ENCODE measurements at regions not wholly inside any gene's neighbourhood (a gene's known extent, or its start where the extent isn't known, plus 50 kb on each side); places are given as distances from the start of the nearest gene placed in this dataset.
"Not testable (repeated sequence)": the region's sequence is repeated elsewhere in the genome, so short reads cannot be mapped to it uniquely, and the experiment has no call there.

DNA sequence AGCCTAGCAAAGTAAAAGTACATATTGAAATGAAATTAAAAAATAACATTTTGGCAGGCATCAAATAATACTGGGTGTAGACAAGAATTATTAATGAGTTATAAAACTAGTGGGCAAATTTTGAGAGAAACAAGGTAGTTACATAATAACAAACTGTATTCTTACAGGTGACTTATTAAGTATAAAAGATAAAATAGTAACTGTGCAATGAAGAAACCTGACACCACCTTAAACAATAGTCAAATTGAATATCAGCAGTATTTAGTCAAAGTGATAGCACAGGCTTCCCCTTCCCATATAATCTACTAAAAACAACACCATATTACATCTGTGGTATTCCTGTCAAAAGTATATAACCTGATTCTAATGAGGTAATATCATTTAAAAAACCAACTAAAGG is 1099.8 kb upstream of the CRIM1 start:
- no peak for DNase-seq

DNA sequence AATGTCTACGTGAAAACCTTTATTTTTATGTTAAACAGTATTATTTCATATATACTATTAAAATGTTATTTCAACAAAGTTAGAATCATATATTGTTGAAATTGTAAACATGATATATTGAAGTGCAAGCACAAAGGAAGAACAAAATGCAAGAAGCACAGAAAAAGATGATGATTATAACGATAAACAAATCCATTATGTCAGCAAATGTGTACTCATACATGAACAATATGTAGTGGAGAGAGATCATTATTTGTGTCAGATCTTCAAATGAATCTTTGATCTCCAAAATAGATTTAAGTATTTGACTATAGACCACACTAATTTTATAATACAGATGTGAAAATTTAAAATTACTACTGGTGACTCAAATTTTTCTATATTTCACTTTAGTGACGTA is 1104.4 kb upstream of the CRIM1 start:
- DNase-seq: no peak

DNA sequence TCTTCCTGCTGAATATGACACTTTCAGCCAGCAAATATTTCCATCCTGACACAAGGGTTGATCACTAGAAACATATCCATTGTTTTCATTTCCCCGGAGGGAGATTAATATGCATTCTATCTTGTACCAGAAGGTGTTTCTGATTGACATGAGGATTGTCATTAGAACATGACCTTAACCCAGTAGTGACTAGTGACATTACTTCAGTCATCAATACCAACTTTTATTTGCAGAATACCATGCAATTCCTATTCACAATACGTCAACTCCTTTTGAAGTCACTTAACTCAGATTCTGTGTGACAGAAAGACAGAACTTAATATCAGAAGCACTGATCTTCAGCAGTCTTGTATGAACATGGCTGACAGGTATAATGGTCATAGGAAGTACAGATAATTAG is 1108.9 kb upstream of the CRIM1 start:
- DNase-seq: no peak

DNA sequence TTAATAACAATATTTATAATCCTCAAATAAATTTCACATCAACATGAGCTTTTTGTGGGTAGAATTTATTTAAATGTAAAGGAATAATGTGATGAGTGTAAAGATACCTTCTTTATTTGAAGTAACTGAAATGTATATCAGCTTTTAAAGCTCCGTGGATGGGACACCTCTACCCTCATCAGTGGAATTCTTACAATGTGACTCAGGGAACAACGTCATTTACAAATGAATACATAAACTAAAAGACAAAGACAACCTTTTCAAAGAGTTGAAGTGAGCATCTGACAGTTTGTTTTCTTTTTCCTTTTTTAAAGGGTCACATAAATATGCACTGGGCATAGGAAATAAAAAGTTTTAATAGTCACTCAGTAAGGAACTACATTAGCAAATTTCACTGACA is 1127.0 kb upstream of the CRIM1 start:
- no peak for DNase-seq

DNA sequence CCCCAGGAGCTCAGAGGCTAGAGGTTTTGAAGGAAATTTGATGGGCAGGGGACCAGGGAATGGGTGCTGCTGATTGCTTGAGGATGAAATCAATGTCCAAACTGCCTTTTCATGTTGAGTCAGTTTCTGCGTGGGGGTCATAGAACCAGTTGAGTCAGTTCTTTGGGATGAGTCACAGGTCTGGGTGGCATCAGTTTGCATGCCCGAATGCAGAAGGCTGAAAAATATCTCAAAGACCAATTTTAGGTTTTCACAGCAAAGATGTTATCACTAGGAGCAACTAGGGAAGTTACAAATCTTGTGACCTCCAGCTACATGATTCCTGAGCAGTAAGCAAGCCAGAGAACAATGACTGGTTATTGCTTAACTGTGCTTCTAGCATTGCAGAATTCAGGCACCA is 1135.1 kb upstream of the CRIM1 start:
- DNase-seq: no peak

DNA sequence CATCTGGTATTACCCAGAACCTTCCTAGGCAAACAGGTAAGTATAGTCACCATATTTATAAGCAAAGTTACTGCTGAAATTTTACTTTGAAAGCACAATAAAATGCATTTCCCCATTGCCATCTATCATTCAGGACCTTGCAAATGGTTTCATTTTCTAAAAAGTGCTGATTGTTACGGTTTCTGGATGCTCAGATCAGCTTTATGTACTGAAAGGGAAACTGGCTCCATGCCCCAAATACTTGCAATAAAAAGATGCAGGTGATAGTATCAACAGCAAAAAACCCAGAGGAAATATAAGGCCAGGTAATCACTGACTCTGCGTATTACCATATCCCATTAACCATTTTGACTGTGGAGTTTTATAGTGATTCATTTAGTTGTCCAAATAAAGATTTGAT is 1150.7 kb upstream of the CRIM1 start:
- DNase-seq: no peak

DNA sequence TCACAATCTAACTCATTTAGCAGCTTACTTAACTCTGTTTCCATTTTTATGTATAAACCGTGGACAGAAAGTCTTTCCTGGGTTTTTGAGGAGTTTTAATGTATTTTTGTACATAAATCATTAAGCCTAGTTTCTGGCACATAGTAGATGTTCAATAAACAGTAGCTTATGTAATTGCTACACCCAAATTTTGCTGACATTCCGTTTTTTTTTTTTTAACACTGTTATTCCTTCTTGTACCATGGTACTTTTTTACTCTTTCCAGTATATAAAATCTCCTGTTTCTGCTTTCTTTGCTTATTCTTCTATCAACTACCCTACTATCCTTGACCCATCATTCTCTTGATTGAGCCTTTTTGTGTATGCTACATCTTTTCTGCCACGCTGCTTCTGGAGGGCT is 1151.3 kb upstream of the CRIM1 start:
- DNase-seq: no peak

DNA sequence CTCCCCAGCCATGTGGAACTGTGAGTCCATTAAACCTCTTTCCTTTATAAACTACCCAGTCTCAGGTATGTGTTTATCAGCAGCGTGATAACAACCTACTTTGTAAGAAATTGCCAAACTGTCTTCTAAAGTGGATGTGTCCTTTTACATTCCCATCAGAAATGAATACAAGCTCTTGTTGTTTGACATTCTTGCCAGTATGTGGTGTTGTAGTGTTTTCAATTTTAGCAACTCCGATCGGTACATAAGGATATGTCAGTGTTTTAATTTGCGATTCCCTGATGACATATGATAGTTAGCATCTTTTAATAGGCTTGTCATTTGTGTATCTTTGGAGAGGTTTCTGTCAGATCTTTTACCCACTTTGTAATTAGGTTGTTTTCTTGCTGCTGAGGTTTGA is 1156.3 kb upstream of the CRIM1 start:
- DNase-seq: no peak

DNA sequence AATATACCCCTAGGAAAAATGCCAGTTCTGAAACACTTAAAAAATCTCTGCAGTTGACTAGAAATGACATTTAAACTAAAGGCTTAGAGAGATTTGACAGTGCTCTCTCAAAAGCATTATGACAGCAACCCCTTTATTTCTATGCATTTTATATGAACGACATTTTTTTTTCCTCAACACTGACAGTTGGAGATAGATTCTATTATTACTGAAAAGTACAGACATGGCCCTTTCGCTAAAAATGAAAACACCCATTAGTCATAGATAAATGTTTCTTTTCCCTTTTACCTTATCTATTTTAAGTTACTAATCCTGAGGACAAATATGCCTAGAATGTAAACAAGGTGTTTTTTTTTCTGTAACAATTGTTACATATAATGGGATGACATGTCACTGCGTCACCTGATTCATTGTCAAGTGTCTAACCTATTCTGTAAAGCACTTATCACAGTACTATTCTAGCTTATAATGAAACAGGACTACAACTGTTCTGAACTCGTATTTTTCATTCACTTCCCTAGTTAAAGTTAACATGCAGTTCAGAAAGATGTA is 1169.6 kb upstream of the CRIM1 start:
- DNase-seq: no peak

DNA sequence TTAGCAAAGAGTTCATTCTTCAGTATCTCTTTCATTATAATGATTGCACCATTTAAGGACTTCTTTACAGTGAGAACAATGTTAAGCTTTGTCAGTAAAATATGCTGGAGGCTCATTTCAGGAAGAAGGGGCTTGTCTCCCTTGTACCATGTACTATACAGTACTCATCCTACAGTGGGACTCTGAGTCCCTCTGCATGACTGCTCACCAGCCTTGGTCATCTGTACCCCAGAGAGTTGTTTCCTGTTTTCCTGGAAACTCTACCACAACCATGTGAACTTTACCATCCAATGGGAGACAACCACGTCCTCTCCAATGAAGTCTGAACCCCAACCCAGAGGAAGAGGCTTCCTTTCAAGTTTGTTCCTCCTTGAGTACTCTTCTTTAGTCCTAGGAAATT is 1171.1 kb upstream of the CRIM1 start:
- DNase-seq: no peak

DNA sequence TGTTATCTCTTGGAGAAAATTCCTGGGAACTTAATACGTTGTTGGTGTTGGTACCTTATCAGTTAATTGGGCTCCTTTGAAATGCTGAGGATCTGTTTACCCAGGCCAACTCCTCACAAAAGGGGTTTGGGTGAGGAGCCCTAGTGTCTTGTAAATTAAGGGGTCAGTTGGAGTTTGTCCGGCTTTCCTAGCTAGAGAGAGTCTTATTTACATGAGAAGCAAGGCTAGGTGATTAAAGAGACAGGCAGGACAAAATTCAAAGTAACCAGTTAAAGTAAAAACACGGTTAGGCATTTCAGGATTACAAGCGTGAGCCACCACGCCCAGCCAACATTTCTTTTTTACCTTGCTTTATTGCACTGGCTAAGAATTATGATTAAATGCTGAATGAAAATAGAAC is 1178.9 kb upstream of the CRIM1 start:
- not testable (repeated sequence) for DNase-seq

DNA sequence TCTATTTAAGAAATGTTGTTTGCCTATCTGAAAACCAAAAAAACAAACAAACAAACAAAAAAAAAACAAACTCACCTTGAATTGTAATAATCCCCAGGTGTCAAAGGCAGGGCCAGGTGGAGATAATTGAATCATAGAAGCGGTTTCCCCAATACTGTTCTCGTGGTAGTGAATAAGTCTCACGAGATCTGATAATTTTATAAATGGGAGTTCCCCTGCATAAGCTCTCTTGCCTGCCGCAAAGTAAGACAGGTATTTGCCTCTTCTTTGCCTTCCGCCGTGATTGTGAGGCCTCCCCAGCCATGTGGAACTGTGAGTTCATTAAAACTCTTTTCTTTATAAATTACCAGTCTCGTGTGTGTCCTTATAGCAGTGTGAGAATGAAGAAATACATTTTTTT is 1180.7 kb upstream of the CRIM1 start:
- DNase-seq: no peak

DNA sequence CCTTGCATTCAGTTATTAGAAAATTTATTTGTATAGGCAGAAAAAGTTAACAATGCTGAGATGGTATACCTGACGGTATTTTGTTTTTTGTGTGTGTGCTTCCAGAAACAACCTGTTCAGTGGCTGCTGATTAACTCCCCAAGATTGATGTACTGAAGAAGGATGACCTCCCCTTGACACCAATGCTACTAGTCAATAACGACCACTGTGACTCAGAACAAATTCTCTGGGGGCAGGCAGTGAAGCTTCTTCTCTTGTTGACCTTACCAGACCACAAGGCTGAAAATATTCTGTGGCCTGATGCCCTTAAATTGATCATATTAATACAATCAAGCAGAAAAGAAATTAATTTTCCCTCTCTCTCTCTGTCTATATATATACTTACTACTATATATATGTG is 1182.9 kb upstream of the CRIM1 start:
- DNase-seq: no peak

DNA sequence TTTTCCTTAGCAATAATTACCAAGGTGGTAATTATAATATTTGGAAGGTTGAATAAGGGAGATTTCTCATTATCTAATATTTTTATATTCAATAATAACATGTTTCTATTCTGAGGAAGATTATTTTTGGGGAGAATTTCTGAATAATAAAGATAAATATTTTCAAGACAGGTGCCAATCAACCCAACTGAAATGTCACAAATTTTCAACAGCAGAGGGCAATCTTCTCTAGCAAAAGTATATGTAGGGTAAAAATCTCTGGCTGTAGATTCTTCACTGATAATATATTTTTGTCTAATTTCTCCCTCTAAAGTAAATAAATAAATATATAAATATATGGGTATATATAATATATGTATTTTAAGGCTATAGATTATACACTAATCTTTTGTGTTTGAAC is 1187.2 kb upstream of the CRIM1 start:
- DNase-seq: no peak

DNA sequence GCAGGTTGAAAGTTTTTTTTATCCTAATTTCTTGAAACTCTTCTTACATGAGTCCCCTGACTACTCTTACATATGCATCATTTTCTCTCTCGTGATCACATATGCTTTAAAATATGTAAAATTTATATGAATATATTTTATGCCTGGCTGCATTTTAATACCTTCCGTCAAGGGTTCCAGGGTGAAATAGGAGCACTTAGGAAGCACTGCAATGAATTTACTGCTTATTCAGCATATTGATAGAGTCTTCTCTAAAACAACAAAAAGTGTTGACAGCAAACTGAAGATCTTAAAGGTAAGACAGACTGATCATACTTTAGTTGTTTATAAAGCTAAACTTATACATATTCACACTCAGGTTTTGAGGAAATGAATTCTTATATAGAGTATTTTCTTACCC is 1191.6 kb upstream of the CRIM1 start:
- no peak for DNase-seq

DNA sequence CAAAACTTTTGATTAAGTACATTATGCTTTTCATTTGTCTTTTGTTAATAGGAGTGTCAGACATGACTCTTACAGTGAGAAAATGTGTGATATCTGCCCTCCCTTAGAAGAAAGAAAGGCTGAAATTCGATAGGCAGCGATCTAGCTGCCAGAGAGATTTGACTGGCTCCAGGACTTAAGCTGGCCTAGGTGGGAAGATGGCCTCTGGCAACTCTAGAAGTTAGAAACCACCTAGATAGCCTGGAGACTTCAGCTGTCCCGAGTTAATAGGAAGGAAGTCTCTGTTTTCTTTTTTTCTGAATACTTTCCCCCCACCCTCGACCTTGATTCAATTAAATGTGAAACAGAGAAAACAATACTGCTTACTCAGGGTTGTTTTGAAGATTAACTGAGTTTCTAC is 1194.7 kb upstream of the CRIM1 start:
- no peak for DNase-seq

DNA sequence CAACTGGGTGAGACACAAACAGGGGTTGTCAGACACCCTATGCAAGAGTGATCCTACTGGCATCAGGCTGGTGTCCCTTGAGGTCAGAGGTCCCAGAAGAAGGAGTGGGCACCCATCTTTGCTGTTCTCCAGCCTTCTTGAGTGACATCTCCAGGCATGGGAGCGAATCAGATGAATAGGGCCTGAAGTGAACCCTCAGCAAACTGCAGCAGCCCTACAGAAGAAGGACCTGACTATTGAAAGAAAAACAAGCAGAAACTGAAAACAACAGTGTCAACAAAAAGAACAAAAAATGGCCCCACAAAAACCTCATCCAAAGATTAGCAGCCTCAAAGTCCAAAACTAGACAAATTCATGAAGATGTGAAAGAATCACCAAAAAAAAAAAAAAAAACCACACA is 1229.7 kb upstream of the CRIM1 start:
- DNase-seq: no peak

DNA sequence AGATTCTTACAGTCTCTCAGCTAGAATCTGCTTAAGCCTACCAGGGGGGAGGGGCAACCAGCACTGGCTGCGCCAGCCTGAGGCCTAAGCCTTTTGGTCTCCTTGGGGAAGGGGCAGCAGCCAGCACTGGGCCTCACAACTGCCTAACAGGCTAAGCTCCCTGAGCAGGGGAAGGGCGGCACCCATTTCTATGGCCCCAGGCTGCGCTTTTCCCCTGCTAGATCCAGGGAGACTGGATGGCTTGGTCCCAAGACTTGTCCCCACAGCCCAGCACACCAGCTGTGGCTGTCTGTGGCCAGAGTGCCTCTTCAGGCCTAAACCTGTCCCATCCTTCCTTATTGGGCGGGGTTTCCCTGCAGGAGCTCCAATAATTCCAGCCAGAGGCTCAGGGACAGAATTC is 1230.3 kb upstream of the CRIM1 start:
- DNase-seq: no peak

DNA sequence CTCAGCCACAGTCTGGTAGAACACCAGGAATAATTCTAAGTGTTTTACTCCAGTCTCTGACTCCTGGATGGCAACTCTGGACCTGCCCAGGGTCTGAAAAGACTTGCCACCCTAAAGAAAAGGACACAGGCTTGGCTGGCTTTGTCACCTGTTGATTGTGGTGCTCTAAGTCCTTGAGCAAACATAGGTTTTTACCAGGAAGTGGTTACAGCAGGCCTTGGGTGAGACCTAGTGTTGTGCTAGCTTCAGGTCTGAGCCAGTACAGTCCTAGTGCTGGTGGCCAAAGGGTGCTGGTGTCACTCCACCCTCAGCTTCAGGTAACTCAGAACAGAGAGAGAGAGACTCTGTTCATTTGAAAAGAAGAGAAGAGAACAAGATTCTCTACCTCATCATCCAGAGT is 1239.4 kb upstream of the CRIM1 start:
- no peak for DNase-seq

DNA sequence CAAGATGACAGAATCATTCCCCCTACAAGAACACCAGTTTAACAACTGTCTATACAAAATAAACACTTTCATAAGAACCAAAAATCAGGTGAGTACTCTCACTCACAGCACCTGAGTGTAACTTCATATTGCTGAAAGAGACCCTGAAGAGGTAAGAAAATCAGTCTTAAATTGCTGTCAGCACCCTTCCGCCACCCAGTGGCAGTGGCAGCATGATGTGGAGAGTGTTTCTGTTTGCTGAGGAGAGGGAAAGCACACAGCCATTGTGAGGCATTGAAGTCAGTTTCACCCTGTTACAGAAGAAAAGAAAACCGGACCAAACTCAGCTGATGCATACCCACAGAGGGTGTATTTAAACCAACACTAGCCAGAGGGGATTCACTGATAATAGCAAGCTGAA is 1240.8 kb upstream of the CRIM1 start:
- DNase-seq: no peak

DNA sequence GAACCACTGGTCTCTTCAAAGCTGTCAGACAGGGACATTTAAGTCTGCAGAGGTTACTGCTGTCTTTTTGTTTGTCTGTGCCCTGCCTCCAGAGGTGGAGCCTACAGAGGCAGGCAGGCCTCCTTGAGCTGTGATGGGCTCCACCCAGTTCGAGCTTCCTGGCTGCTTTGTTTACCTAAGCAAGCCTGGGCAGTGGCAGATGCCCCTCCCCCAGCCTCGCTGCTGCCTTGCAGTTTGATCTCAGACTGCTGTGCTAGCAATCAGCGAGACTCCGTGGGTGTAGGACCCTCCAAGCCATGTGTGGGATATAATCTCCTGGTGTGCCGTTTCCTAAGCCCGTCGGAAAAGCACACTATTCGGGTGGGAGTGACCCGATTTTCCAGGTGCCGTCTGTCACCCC is 1243.2 kb upstream of the CRIM1 start:
- not testable (repeated sequence) for DNase-seq

DNA sequence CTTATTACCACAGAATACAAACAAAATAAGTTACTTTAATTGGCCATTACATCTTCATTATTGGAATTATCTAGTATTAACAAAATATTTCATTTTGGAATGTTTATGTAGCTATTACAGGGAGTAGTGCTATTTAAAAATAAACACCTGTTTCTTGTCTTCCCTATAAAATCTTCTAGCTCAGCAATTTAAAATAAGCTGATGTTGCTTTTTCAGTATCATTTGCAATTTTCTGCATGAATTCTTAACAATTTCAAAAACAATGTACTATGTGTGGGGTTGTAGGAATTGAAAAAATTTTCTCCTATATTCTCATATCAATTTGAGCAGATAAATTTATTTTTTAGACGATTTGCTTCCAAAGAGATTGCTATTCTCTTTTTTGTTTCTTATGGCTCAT is 1251.3 kb upstream of the CRIM1 start:
- no peak for DNase-seq

DNA sequence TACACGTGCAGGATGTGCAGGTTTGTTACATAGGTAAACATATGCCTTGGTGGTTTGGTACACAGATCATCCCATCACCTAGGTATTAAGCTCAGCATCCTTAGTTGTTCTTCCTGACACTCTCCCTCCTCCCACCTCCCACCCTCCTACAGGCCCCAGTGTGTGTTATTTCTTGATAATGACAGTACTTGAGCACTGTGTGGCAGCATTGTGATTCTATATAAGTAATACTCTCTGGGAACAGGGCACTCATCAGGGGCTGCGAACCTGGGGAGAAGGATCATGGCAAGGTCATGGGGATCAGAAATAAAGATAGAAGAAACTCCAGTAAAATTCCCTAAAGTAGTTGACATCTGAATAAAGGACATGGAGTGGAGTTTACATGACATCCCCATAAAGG is 1256.2 kb upstream of the CRIM1 start:
- DNase-seq: no peak

DNA sequence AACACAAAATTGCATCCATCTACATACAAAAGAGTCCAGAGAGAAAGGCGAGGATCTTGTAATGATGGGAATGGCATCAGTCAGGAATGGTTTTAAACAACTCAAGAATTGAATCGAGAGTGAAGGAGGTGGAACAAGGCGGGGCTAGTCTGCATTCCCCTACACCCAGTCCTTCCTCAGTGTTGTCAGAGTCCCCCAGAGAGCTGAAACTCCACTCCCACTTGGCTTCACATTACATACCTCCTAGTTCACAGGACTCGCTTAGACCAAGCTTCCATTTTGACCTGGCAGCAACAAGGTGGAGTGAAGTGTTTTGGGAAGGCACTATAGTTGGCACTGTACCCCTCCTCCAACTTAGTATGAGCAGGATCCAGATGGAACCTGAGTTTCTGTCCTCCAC is 1273.5 kb upstream of the CRIM1 start:
- DNase-seq: no peak

DNA sequence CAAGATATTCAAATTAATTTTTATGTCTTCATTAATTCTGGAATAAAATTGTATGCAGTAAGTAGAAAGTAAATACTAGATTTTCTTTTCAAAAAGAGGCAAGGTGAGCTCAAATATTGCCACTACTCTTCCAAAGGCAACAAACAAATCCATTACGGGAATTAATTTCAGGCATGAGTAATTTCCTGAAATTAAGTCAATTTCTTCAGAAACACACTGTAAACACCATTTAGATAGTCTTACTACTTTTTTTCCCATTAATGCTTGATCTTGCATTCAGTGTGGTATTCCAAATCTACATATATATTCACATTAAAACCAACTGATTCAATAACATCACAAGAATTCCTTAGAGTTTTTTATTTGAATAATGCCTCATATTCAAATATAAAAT is 1274.0 kb upstream of the CRIM1 start:
- DNase-seq: no peak

DNA sequence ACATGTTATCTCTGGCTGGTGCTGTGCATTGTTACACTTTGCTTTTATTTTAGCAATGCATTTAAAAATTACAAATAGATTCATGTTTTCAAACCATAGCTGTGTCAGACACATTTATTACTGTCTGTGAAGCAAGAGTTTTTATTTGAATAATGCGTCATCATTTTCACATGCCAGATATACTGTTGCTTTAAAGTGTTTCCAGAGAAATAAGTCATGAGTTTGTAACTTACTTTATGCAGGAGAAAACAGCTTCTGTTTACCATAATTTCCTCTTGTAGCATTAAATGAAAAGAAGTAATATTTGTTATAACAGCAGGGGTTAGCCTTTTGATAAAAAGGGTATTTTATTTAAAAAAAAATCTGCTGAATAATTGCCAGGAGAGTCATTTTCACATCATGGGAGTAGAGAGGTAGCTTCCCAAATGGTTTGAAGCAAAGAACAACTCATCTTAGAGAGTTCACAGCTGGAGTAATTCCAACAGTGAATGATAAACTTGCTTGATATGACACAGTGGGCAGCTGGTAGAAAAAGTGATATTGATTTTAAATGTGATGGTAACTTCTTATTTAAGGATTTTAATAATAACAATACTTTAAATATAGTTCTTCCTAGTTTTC is 1274.5 kb upstream of the CRIM1 start:
- DNase-seq: no peak

Measured in NCI-H1092 treated with DMSO at 0.1 percent for 48 hours (cell line).